ENCODE measurements at regions not wholly inside any gene's neighbourhood (a gene's known extent, or its start where the extent isn't known, plus 50 kb on each side); places are given as distances from the start of the nearest gene placed in this dataset.

DNA sequence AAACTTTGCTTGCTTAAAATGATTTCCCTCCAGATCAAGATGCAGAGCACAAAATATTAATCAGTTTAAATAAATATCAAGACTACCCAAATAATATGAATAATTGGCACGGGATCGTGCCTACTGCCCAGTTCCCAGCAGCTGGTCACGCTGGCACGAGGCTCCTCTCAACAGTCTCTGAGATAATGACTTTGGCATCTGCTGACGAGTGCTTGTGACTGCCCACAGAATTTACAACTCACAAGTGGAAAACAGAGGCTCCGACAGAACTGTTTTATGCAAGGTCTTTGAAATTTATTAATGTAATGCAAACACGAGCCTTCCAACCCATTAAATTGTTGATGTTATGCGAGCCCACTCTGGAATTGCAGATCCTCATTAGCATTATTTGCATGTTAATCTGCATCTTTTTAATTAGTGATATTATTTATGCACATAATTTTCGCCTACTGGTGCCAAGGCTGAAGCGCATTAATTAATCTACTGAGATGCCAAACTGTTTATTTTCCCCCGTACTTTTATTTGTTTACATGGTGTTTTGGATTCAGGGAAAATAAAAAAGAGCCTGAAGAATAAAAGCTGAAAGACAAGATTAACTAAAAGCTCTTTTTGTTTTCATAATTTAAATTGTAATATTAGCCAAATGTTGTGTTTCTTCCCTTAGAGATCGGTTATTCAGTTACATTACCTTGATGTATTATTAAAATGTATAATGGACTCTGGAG lies 369.3 kb upstream of the IRX1 start:
- TF ChIP-seq, protein P1, sequence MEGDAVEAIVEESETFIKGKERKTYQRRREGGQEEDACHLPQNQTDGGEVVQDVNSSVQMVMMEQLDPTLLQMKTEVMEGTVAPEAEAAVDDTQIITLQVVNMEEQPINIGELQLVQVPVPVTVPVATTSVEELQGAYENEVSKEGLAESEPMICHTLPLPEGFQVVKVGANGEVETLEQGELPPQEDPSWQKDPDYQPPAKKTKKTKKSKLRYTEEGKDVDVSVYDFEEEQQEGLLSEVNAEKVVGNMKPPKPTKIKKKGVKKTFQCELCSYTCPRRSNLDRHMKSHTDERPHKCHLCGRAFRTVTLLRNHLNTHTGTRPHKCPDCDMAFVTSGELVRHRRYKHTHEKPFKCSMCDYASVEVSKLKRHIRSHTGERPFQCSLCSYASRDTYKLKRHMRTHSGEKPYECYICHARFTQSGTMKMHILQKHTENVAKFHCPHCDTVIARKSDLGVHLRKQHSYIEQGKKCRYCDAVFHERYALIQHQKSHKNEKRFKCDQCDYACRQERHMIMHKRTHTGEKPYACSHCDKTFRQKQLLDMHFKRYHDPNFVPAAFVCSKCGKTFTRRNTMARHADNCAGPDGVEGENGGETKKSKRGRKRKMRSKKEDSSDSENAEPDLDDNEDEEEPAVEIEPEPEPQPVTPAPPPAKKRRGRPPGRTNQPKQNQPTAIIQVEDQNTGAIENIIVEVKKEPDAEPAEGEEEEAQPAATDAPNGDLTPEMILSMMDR (IDR thresholded peaks at IDR 0.05): no peak

DNA sequence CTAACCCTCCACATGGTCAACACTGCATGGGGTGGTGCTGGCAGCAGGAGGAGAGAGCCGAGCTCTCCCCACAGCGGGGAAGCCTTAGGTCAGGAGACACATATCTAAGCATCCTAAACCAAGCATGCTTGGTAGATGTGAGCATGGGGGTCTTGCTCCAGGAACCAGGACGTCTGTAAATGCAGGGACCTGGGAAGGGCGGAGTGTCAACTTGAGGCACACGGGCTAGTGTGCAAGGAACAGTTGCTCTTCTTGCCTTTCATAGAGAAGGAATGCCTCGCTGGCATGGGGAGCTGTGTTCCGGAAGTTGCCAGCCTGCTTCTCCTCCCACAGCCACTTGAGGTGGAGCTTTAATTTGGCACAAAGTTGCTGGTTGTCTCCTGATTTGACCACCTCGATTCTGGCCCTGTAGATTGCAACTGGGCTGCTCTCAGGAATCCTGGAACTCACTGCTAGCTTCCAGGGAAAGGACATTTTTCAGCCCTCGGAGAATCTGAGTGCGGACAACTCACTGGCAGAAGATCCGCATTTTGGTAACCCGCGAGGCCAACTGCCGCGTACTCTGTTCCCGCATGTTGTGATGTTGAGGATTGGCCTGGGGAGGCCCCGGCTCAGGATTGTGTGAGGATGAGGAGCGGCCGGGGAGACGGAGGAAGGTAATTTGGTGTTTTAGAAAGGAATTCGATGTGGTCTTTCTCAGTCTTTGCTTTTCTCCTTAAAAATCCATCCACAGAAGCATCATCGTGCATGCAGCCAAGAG lies 370.3 kb upstream of the IRX1 start:
- TF ChIP-seq, protein P1 (IDR thresholded peaks at IDR 0.05): no peak

DNA sequence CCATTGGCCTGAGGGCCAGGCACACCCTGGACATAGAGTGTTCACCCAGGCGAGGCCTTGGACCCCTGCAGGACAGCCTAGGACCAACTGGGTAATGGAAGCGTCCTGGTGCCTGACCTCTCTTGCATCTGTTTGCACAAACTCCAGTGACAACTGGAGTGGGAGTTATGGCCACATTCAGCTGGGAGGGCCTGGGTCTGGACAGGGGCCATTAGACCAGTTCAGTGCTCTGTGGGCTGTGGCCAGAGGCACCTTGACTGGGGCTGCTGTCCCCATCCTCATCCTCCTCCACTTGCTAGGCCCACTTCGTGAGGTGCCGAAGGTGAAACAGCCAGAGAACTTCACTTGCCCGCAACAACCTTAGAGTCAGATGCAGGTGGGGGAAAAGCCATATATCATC lies 372.7 kb upstream of the IRX1 start:
- TF ChIP-seq, protein P1 (IDR thresholded peaks at IDR 0.05): no peak

DNA sequence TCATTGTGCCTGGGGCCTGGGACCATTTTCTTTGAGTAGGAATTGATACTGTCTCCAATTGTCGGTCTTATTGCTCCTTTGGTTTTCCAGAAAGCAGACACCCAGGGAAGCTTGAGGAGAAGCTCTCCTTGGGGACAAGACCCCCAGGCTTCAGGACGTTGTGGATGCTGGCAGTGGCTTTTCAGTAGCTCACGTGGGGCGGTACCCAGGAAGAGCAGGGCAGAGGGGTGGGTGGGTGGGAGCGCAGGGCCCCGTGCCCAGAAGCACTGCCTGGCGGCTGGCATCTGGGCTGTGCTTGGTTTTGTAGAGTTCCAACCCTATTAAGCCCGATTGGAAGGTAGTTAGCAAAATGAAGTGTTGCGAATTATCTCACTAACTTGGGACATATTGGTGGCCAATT lies 374.2 kb upstream of the IRX1 start:
- TF ChIP-seq, protein P1 (IDR thresholded peaks at IDR 0.05): no peak

DNA sequence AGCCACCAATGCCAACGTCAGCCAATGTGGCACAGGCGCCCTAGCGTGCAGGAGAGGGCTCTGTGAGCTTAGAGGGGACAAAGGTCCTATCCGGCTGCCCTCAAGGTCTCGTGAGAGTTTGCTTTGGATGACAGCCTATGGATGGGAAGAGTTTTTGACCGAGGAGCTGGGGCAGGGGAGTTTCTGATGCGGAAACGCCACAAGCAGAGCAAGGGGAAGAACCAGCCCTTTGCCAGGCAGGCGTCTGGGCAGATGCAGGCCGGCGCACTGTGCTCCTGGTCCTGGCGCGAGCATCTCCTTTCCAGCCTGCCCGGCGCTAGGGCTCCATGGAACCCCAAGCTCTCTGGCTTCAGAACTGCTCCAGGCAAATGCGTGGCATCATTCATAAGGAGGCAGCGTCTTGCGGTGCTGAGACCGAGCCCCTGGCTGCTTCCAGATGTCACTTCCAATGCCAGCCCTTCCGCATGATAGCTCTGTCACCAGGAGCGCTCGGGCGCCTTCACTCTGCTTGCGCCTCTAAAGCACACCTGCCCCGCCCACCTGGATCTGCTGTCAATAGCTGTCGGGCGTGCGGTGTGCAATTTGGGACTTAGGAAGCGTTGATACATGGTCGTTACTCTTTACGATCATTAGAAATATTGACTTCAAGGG lies 374.9 kb upstream of the IRX1 start:
- TF ChIP-seq, protein P1 (IDR thresholded peaks at IDR 0.05): no peak

DNA sequence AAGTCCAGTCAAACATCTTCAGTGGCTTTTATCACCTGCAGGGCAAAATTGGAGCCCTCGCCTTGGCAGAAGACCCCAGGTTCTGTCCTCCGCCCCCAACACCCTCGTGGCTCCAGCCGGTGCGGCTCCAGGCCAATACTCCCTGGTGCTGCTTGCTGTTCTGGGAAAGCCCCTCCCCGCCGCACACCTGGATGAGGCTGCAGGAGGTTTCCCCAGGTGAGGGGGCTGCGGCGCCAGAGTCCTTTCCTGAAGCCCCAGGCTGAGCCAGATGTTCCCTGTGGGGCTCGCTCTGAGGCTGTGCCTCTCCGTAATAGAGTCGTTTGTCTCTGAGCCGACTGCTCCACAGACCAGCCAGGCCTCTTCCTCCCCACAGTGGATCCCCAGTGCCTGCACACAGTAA lies 375.4 kb upstream of the IRX1 start:
- TF ChIP-seq, protein P1 (IDR thresholded peaks at IDR 0.05): no peak

DNA sequence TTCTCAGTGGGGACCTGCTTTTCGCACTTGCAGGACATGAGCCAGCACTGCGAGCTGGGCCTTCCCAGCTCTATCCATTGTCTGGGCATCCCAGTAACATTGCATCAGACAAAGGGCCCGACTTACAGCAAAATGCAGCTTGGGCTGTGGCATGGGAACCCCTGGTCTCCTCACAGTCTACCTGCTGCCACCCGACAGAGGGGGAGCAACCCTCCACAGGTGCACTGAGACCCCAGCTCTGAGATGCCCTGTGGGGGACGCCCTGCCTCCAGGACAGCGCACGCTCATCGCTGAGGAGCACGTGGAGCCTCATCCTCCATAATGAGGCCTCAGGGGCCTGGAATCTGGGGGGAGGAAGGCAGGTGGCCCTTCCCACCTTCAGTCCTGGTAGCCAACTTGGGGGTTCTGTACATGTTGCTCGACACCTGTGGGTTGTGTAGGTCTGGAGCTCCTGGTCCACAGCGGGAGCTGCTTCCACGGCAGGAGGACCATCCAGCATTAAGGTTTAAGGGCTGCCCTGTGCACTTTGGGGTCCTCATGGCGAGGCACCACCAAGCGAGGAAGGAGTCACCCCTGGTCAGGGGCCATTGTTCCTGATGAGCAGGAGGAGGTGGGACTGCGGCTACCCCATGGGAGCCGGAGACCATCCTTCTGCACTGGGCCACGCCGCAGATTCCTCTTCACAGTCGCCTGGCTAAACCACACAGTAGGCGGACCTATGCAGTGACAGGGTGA lies 376.5 kb upstream of the IRX1 start:
- TF ChIP-seq, protein P1 (IDR thresholded peaks at IDR 0.05): no peak

Data from LNCAP (cell line).